ENCODE measurements at regions not wholly inside any gene's neighbourhood (a gene's known extent, or its start where the extent isn't known, plus 50 kb on each side); places are given as distances from the start of the nearest gene placed in this dataset.

DNA sequence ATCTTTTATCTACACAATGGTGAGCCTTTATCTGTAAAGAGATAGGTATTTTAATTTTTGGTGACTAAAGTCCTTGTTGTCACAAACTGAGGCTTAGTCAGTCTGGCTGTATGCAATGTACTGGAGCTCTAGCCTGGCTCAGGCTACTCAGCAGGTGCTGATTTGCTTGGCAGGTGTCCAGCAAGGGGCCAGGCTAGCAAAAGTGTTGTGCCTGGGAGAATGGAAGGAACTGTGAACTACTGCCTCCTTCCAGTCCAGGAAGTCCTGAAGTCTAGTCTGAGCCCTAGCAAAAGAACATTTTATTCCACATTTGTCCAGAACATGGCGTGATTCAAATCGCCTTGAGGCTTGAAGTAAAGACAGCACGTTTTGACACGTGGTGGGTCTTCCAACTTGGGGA, 260.5 kb downstream of the CCDC85A start:
- intact Hi-C loops (cut with micrococcal nuclease) = no loop called here

DNA sequence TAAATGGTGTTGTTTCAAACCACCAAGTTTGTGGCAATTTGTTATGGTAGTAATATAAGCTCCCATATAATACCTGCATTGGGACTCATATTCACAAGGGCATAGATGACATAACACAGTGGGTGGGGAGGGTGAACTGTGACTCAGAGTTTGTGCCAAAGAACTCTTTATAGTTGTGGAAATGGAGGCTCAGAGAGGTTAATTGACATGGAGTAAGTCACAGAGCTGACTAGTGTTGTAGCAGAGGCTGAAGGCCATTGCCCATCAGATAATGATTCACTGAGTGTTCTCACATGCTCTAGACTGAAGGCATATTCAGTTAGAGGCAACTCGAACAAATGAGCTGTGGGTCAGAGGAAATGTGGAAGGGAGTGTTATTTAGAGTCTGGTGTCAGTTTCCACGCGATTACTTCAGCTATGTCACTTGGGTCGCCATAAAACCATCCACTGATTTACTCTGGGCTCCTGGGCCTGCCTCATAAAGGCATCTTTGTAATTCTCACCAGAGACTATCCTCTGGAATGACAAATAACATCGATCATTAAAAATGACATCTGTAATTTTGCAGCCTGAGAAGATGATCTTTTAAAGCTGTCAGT, 264.7 kb downstream of the CCDC85A start:
- intact Hi-C loops (cut with micrococcal nuclease) = no loop called here

DNA sequence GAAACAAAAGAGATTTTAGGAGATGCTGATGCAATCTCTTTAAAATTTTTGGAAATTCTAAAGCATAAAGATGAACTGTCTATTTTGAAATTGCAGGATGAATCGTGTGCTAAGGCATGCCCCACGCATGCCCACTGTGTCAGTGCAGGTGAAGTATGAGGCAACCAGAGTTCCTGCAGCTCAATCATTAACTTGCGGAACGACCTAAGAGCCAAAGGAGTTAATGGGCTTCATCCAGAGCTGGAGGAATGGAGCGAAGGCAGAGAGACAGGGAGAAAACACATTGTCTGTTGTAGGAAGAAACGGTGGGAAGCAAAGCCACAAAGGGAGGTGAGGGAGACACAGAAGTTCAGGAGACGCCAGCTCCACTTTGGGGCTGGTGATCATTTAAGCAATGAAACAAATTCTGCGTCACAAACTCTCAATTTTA, 265.2 kb downstream of the CCDC85A start:
- intact Hi-C loops (cut with micrococcal nuclease) = no loop called here

DNA sequence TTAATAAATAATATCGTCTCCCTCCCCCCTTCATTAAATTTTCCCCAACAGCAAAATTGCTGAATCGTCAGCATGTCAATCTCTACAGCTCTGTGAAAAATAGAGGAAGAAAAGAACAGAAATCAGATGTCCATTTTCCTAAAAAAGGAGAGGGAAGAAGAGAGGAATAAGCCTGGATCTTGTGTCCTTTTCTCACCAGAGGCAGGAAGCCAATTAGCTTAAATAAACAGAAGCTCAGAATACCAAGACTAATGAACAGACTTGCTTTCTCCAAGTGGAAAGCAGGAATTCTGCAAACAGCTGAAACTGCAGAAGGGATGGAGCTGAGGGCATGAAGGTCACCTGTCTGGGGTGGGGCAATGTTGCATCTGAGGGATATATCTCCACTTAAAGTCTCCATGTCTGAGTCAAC, 265.7 kb downstream of the CCDC85A start:
- intact Hi-C loops (cut with micrococcal nuclease) = no loop called here

DNA sequence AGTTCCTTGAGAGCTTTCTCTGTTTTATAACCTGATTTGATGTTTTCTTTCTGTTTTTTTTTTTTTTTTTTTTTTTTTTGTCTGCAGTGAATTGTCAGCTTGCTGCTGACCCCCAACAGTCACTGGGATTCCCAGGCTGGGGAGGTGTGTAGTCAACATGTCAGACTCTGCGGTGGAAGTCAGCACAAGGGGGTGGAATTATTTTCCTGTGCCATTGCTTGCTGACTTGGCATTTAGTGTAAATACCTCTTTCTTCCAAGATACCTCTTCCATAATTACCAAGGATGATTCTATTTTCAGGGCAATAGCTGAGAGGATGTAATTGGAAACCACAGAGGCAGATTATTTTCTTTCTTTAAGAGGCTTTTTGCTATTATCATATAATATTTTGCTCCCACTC, 266.3 kb downstream of the CCDC85A start:
- intact Hi-C loops (cut with micrococcal nuclease) = no loop called here

DNA sequence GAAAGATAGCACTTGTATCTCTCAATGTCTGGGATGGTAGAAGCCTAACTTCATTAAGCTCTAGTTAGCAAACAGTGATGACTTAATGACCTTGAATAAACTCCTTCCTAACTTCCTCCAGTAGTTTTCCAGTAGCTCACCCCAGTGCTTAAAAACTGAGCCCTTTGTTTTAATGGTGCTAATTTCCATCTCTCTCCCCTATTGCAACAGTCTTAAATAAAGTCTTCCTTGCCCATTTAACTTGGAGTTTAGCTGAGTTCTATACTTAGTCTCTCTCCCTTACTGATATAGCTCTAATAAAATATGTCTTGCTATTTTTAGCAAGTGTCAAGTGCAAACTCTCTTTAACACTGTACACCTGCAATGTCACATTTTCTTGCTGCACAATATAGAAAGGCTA, 267.0 kb downstream of the CCDC85A start:
- intact Hi-C loops (cut with micrococcal nuclease) = no loop called here

DNA sequence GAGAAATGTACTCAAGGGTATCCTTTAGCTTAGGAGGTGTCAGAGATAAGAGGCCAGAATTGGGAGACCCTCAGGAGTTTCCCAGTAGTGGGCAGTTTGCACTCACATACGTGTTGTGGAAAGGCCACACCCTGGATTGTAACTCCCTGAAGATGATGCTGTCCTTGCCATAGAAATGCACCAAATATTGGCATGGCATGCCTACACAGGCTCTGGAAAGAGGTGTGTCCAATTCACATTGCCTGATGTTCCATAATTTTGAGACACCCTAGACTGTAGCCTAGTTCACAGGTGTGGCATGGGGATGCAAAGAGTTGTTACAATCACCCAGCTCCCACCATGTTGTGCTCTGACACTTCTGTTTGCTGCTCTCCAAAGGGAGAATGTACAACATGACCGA, 271.9 kb downstream of the CCDC85A start:
- intact Hi-C loops (cut with micrococcal nuclease) = no loop called here

DNA sequence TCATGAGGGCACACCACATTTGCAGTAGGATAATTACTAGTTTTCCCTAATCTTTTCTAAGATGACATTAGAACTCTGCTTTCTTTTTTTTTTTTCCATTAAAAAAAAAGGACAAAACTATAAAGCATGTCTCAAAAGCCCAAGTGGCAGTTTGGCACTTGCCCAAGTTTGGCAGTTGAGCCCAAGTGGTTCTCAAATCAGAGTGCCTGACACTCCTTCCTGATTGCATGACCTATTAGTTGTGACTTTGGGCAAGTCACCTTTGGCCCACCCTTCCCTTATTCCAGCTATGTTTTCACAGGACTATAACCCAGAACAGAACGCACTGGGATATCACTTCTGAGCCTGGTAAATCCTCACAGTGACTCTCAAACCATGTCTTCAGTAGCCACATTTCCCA, 273.0 kb downstream of the CCDC85A start:
- intact Hi-C loops (cut with micrococcal nuclease) = no loop called here

DNA sequence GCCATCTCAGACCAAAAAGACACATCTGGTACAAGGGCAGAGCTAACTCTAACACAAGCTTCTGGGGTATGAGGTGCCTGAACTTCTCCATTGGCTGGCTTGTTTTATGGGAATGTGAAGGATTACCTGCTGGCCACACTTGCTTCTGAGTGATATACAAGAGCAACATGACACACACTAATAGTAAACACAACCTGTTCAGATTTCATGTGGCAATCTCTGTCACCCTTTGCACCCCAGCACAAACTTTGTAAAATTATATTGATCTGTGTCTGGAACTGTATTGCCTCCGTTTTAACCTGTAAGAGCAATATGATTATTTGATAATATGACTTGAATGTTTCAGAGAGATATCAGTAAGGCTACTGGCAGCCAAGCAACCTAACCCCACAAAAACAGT, 276.7 kb downstream of the CCDC85A start:
- intact Hi-C loops (cut with micrococcal nuclease) = no loop called here

DNA sequence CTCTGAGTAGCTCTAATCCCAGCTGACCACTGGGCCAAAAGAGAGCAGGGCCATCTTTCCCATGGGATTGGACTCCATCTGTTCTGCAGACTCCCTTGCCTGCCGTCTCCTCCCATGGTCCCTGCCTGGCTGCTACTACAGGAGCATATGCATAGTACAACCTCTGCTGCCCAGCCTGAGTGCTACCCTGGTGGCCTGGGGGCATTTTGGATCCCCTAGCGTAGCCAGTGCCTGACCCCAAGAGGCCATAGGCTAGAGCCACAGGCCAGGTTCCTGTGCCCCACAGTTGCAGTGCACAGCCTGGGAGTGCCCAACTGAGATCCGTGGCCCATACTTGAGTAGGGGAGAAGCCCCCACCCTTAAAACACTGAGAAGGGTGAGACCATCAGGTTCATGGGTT, 280.3 kb downstream of the CCDC85A start:
- intact Hi-C loops (cut with micrococcal nuclease) = no loop called here

DNA sequence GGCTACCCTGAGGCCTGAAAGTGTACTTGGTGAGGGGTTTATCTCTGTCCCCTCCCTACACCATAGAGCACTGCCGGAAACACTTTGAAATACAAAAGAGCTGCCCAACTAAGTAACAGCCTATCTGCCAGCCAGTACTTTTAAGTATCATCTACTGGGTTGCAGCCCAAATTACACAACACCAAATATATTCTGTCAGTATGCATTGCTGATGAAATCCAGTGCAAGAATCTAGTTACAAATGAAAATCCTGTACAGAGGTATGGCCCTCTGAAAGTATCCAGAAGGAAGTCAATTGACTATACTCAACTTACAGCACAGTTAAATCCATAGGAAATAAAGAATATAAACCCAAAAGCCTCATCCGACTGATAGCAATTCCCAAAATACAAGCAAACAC, 280.8 kb downstream of the CCDC85A start:
- intact Hi-C loops (cut with micrococcal nuclease) = no loop called here

DNA sequence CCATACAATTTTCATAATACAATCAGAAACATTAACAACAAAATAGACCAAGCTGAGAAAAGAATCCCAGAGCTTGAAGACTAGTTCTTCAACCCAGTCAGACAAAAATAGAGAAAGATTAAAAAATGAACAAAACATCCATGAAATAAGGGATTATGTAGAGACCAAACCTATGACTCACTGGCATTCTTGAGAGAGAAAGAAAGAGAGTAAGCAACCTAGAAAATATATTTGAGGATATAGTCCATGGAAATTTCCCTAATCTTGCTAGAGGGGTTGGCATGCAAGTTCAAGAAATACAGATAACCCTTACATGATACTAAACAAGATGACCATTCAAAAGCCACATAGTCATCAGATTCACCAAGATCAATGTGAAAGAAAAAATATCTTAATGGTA, 281.7 kb downstream of the CCDC85A start:
- intact Hi-C loops (cut with micrococcal nuclease) = no loop called here

DNA sequence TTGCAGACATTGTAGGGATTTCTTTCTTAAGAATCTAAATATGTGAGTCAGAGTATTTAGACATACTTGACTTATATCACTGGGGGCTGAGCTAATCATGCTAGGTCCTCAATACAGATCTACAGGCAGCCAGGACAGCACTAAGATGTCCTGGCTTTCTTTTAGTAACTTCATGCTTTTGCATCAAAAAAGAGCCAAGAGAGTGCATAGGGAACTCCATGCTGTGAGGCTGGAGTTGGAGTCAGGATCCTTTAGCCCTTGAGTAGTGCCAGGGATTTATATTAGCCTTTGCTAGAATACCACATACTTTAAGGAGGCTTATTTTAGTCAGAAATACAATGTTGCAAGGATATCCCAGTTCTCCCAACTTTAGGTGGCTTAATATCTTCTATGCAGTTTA, 289.7 kb downstream of the CCDC85A start:
- intact Hi-C loops (cut with micrococcal nuclease) = no loop called here

DNA sequence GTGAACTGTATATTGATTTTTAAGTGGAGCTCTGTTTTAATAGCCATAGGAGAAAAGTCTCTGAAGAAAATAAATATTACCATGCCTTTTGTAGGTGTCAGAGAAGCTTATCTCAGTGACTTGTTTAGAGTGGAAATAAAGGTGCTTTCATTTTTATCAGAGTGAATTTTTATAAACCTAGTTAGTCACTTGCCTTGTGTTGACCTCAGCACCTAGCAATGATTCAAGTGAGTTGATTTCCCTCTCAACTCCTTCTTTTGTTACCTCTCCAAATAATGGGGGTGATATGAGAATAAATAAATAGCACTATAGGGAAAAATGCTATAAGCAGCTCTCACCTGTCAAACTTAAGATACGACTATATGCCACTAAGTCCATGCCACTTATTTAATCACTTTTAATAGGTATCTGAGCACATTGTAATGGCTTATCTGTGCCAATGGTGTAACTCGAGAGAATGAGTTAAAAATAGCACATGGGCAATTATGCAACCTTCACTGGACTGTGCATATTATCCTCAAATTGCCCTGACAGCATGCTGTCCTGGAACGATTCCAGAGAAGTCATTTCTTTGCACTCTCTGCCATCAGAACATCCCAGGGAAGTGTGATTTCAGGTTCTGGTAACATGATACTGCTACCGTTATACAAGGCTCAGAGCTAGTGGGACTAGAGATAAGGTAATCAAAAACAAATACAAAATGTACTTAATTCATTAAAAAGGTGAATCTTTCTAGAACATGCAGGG, 290.8 kb downstream of the CCDC85A start:
- intact Hi-C loops (cut with micrococcal nuclease) = no loop called here

DNA sequence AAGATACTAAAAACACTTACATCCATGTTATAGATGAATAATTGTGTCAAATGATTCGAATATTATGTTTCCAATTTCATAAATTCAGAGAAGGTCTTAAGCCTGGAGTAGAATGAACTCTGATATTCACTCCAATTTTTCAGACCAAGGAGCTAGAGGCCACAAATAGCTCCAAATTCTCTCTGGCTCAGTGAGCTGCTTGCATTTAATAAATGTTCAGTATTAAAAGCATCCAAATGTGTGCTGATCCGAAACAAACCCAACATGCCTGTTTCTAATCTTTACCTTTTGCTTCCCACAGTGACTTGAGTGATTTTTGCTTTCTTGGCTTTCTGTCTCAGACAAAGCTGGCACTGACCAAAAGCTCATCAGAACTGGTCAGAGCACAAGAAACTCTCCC, 291.4 kb downstream of the CCDC85A start:
- intact Hi-C loops (cut with micrococcal nuclease) = no loop called here

DNA sequence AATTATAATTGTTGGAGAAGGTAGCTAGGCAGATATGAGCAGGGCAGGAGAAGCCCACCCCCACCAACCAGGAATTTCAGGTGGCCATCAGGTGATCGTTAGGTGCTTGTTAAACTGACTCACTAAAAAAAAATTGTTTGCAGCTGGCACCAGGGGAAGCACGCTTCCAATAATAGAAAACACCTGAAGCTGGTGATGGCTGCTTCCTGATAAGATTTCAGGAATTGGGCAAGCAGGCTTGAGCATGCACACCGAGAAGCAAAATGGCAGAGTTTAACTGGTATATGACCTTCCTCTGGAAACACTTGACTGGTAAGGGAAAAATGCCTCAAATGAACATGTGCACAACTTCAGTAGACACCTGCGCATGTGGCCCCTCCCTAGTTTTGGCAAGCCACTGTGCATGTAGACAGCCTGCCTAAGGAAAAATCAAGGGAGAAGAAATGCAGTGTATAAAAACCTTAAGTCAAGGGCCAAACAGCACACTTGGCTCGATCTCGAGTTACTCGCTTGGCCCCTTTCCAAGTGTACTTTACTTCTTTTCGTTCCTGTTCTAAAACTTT, 292.8 kb downstream of the CCDC85A start:
- intact Hi-C loops (cut with micrococcal nuclease) = no loop called here

DNA sequence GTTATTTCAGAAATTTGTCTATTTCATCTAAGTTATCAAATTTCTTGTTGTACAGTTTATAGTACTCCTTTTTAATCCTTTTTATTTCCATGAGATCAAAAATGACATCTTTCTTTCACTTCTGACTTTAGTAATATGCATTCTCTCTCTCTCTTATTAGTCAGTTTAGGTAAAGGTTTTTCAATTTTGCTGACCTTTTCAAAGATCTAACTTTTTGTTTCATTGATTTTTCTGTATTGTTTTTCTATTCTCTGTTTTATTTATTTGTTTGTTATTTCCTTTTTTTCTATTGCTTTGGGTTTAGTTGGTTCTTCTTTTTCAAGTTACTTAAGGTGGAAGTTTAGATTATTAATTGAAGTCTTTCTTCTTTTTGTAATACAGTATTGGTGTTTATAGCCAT, 294.2 kb downstream of the CCDC85A start:
- intact Hi-C loops (cut with micrococcal nuclease) = no loop called here

DNA sequence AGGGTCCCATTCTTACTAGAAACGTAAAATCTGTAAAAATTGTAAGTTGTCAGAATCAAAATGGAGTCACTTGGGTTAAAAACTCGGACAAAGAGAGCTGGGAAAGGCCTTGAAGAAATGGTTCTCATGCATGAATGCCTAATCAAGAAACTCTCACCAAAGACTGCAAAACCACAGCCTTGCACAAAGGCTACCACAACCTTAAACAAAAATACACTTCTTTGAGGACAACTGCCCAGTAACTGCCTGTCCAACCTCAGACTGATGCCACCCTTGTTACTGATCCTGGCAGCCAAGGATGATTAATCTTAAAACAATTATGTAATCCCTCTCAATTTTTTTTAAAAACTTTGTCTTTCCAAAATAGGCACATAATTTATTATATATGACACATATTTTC, 299.3 kb downstream of the CCDC85A start:
- intact Hi-C loops (cut with micrococcal nuclease) = no loop called here

DNA sequence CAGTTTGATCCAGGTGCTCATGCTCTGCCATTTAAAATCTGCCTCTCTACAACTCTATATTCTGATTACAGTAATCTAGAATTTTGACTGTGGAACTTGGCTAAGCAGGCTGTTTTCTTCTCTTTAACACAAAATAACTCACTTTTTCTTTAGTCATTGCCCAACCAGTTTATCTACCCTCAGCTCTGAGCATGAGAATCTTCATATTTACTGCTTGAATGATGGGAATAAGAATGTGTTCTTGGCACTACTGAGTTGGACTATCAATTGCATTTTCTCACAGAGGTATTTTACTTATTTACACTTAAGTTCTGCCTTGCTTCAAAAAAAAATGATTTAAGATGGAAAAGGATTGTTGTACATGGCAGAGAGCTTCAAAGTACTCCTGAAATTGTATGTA, 301.1 kb downstream of the CCDC85A start:
- intact Hi-C loops (cut with micrococcal nuclease) = no loop called here

DNA sequence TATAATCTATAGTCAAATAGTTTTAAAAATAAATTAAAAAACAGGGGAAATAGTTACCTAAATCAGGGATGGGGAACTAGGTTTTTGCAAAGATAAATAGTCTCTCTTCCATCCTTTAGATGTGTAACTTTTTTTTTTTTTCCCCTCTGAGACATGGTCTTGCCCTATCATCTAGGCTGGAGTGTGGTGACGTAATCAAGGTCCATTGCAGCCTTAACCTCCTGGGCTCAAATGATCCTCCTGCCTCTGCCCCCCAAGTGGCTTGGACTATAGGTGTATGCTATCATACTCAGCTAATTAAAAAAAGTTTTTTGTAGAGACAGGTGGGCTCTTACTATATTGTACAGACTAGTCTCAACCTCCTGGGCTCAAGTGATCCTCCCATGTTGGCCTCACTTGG, 316.5 kb downstream of the CCDC85A start:
- intact Hi-C loops (cut with micrococcal nuclease) = no loop called here

DNA sequence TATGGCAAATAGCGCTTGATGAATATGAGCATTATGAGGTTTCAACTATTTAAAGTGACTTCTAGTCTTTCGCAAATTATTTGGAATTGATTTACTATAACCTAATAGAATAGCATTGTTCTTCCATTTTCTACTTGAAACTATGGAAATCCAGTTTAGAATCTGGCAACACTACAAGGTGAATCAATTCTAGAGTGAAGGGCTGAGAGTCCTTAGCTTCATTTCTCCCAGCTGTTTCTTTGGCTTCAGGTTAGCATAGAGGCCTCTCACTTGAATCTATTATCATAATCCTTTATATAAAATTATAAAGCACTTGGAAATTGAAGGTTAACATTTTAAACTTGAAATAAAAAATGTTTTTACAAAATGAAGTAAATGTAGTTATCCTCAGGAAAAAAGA, 318.8 kb downstream of the CCDC85A start:
- intact Hi-C loops (cut with micrococcal nuclease) = no loop called here

DNA sequence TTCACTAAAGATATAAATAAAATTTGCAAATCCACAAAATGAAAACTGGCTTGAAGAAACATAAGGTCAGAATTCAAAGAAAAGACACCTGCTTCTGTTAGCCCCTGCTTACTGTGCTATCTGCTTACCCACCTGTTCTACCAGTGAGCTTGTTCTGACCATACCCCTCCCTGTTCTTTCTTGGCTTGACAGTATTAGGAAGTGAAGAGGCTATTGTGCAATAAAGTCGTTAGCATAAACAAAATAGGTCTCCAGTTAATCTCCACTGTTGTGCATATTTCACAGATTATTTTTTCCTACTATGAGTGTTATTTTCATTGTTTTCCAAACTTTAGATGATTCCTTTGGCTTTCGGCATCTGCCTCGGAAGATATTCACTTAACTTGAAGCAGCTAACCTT, 322.1 kb downstream of the CCDC85A start:
- intact Hi-C loops (cut with micrococcal nuclease) = no loop called here

DNA sequence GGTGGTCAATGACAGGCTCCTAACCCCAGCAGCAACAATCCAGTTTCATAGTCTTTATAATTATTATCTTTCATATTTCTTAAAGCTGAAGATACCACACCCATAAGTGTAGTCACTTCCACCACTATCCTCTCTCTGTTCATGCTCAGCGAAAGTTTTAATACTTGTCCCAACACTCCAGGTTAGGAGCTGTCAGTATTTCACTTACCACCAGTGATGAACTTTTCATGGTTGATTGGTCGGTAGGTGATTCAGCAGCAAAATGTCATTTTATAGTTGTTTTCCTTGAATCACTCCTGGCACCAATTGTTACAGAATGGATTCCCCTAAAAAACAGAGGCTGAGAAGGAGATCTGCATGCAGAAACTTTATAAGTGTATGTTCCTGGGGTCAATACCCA, 324.9 kb downstream of the CCDC85A start:
- intact Hi-C loops (cut with micrococcal nuclease) = no loop called here
